ENCODE measurements at regions not wholly inside any gene's neighbourhood (a gene's known extent, or its start where the extent isn't known, plus 50 kb on each side); places are given as distances from the start of the nearest gene placed in this dataset.

- TF ChIP-seq GRHL2 (CRISPR knock-in tag; IDR thresholded peaks at IDR 0.05; ENCODE audit: insufficient replicate concordance, severe bottlenecking), result no peak
- TF ChIP-seq MYBL2 (CRISPR knock-in tag; IDR thresholded peaks at IDR 0.05), result no peak
- no peak for TF ChIP-seq NR1H2 (CRISPR knock-in tag; IDR thresholded peaks at IDR 0.05)
- TF ChIP-seq ZMAT4 (CRISPR knock-in tag; IDR thresholded peaks at IDR 0.05), result no peak
- TF ChIP-seq AFF4 (CRISPR knock-in tag; IDR thresholded peaks at IDR 0.05; ENCODE audit: borderline replicate concordance), result no peak
- no peak for TF ChIP-seq ELF4 (CRISPR knock-in tag; IDR thresholded peaks at IDR 0.05; ENCODE audit: low read depth)
- TF ChIP-seq E2F1 (CRISPR knock-in tag; IDR thresholded peaks at IDR 0.05), result no peak
- TF ChIP-seq TEAD4 (CRISPR knock-in tag; IDR thresholded peaks at IDR 0.05), result no peak
- TF ChIP-seq ESRRA (CRISPR knock-in tag; IDR thresholded peaks at IDR 0.05; ENCODE audit: borderline replicate concordance), result no peak
- TF ChIP-seq OVOL2 (CRISPR knock-in tag; IDR thresholded peaks at IDR 0.05; ENCODE audit: borderline replicate concordance), result no peak
- no peak for TF ChIP-seq USF2 (CRISPR knock-in tag; IDR thresholded peaks at IDR 0.05)
- TF ChIP-seq ZNF396 (CRISPR knock-in tag; IDR thresholded peaks at IDR 0.05; ENCODE audit: borderline replicate concordance), result no peak
- no peak for TF ChIP-seq ZNF219 (CRISPR knock-in tag; IDR thresholded peaks at IDR 0.05; ENCODE audit: borderline replicate concordance)
- TF ChIP-seq, protein P1, sequence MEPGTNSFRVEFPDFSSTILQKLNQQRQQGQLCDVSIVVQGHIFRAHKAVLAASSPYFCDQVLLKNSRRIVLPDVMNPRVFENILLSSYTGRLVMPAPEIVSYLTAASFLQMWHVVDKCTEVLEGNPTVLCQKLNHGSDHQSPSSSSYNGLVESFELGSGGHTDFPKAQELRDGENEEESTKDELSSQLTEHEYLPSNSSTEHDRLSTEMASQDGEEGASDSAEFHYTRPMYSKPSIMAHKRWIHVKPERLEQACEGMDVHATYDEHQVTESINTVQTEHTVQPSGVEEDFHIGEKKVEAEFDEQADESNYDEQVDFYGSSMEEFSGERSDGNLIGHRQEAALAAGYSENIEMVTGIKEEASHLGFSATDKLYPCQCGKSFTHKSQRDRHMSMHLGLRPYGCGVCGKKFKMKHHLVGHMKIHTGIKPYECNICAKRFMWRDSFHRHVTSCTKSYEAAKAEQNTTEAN (CRISPR knock-in tag; IDR thresholded peaks at IDR 0.05), result peak; percentile 52; the same call in 1 of the 2 replicates
- TF ChIP-seq CREM (CRISPR knock-in tag; IDR thresholded peaks at IDR 0.05), result no peak
- TF ChIP-seq, protein P2, sequence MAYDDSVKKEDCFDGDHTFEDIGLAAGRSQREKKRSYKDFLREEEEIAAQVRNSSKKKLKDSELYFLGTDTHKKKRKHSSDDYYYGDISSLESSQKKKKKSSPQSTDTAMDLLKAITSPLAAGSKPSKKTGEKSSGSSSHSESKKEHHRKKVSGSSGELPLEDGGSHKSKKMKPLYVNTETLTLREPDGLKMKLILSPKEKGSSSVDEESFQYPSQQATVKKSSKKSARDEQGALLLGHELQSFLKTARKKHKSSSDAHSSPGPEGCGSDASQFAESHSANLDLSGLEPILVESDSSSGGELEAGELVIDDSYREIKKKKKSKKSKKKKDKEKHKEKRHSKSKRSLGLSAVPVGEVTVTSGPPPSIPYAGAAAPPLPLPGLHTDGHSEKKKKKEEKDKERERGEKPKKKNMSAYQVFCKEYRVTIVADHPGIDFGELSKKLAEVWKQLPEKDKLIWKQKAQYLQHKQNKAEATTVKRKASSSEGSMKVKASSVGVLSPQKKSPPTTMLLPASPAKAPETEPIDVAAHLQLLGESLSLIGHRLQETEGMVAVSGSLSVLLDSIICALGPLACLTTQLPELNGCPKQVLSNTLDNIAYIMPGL (CRISPR knock-in tag; IDR thresholded peaks at IDR 0.05), result peak; percentile 71
- TF ChIP-seq NFE2L1 (CRISPR knock-in tag; IDR thresholded peaks at IDR 0.05), result no peak
- TF ChIP-seq ATF3 (CRISPR knock-in tag; conservative IDR thresholded peaks at IDR 0.05), result no peak
- TF ChIP-seq ZNF671 (CRISPR knock-in tag; IDR thresholded peaks at IDR 0.05), result no peak
- TF ChIP-seq RELA (CRISPR knock-in tag; IDR thresholded peaks at IDR 0.05; ENCODE audit: borderline replicate concordance), result no peak
- no peak for TF ChIP-seq ETV6 (CRISPR knock-in tag; IDR thresholded peaks at IDR 0.05)
- TF ChIP-seq KAT7 (CRISPR knock-in tag; IDR thresholded peaks at IDR 0.05; ENCODE audit: borderline replicate concordance), result 0 out of 2 replicates have a peak, but pooled peaks have one; percentile 54
- TF ChIP-seq ZBTB21 (CRISPR knock-in tag; IDR thresholded peaks at IDR 0.05; ENCODE audit: borderline replicate concordance), result no peak
- 0 out of 2 replicates have a peak, but pooled peaks have one; percentile 55 for TF ChIP-seq FOXP4 (CRISPR knock-in tag; IDR thresholded peaks at IDR 0.05)
- TF ChIP-seq PREB (CRISPR knock-in tag; IDR thresholded peaks at IDR 0.05; ENCODE audit: borderline replicate concordance), result no peak
- no peak for TF ChIP-seq TEAD1 (CRISPR knock-in tag; IDR thresholded peaks at IDR 0.05)
These were observed 65.9 kb upstream of the ZNF599 start (continued) for GRCh38 chr19:34838753-34839431.
